Fibroblast of gingiva (primary cell): ENCODE measurements at regions not wholly inside any gene's neighbourhood (a gene's known extent, or its start where the extent isn't known, plus 50 kb on each side); places are given as distances from the start of the nearest gene placed in this dataset.
"Not testable (repeated sequence)": the region's sequence is repeated elsewhere in the genome, so short reads cannot be mapped to it uniquely, and the experiment has no call there.

Source experiments
- DNase-seq: peaks from one replicate; pipeline ENCODE4 v3.0.0-alpha.2; 2011; ENCODE audit warnings: low read depth

- DNase-seq: not testable (repeated sequence)
These were observed 136.9 kb upstream of the PLGLB2 start for GRCh38 chr2:87610974-87611373.

GRCh38 chr2:87611416-87611815 lies 136.5 kb upstream of the PLGLB2 start:
- DNase-seq: not testable (repeated sequence)

- not testable (repeated sequence) for DNase-seq
These were observed 135.9 kb upstream of the PLGLB2 start for GRCh38 chr2:87611956-87612355.

DNA sequence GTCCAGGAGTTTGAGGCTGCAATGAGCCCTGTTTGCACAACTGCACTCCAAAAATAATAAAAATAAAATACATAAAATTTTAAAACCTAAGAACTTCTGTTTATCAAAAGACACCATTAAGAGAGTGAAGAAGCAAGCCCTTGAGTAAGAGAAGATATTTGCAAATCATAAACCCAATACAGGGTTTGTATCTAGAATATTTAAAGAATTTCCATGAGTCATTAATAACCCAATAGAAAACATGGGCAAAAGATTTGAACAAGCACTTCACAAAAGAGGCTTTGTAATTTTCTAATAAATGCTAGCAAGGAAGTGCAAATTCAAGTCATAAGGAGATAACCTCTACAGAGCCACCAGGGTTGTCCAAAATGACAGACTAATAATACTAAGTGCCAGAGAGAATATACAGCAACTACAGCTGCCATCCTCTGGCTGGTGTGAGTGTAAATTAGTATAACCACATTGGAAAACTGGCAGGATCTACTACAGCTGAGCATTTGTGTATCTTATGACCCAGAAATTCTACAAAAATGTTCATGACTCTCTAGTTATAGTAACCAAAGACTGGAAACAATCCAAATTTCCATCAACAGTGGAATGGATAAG lies 133.0 kb upstream of the PLGLB2 start:
- DNase-seq: not testable (repeated sequence)

DNA sequence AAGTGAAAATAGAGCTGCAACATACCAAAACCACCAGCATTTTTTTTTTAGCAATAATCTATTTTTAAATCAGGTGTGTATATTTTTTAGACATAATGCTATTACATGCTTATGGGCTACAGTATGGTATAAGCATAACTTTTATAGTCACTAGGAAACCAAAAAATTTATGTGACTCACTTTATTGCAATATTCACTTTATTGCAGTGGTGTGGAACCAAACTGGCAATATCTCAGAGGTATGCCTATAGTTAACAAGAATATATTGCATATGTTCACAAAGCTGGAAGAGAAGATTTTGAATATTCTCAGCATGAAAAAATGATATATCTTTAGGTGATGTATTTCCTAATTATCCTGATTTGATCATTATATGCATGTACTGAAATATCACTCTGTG lies 128.8 kb upstream of the PLGLB2 start:
- DNase-seq: not testable (repeated sequence)

- DNase-seq: not testable (repeated sequence)
These were observed 126.7 kb upstream of the PLGLB2 start for GRCh38 chr2:87621139-87621538.

GRCh38 chr2:87622720-87623119 lies 125.2 kb upstream of the PLGLB2 start:
- not testable (repeated sequence) for DNase-seq

DNA sequence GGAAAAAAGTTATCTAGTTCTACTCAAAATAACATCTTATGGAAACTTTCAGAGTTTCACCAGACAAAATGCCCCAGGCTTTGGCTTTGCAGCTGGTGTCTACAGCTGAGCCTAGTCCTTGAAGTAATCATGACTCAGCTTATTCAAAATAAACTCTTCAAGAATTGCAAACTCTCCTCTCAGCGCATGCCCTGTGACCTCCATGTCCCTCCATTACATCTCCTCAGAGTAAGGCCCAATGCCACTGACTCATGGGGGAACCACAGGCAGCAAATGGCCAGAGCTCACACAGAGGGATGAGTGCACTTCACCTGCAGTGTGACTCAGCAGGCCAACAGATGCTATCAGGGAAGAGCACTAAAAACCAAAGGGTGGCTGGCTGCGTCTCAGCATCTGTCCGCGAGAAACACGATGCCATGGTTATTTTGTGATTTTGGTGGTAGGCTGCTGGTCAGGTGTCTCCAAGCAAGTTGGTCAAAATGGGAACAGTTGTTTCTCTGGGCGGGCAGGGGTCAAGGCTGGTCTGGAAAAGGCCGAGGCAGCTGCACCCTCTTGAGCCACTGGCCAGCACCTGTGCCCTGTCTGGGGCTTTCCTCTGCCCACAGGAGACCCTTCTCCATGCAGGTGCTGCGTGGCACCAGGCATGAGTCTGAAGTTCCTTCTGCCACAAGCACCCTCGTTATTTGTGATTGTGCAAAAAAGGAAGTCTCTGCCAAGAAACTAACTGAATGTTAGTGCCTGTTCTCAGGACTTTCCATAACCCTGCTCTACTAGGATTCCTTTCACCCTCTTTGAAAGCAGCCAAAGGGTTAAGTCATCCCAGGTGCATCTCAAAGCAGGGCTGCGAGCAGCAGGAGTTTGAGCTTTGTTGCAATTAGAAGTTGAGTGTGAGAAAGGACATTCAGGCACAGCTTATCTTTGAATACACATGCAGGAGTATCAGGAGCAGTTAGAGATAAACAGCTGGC lies 118.1 kb upstream of the PLGLB2 start:
- peak; percentile 85 for DNase-seq

- not testable (repeated sequence) for DNase-seq
These were observed 117.0 kb upstream of the PLGLB2 start for GRCh38 chr2:87630892-87631291.

DNA sequence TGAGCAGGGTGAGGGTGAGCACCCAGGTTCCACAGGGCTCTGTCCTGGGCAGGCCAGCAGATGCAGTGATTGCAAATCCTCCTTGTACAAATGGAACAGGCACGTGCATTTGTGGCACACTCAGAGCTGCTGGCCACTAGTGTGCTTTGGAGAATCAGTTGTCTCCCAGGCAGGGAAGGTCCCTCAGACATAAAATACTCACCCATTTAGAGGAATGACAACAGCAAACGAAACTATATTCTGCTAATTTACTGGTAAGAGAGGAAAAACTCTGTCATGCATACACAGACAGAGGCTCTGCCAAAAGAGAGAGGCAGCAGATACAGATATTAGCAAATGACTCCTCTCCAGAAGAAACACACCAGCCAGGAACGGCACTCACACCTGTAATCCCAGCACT lies 116.5 kb upstream of the PLGLB2 start:
- not testable (repeated sequence) for DNase-seq

GRCh38 chr2:87633287-87633963 lies 114.5 kb upstream of the PLGLB2 start:
- DNase-seq: not testable (repeated sequence)

DNA sequence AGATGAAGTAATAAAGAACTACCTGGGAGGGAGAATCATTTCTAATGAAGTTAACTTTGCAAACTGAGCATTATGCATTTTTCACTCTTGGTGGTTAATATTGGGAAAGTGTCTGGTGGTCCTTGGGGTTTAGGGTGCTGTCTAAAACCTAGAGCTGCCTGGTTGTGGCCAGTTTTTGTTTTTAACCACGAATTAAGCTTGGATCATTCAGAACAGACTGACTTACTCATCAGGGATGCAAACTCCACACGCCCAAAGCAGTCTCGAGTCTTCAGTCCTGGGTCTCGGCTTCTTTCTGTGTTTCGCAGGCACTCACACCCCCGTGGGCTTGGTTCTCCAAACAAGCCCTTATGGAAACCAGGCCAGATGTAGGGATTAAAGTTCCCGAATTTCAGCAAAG lies 113.8 kb upstream of the PLGLB2 start:
- DNase-seq: not testable (repeated sequence)

DNA sequence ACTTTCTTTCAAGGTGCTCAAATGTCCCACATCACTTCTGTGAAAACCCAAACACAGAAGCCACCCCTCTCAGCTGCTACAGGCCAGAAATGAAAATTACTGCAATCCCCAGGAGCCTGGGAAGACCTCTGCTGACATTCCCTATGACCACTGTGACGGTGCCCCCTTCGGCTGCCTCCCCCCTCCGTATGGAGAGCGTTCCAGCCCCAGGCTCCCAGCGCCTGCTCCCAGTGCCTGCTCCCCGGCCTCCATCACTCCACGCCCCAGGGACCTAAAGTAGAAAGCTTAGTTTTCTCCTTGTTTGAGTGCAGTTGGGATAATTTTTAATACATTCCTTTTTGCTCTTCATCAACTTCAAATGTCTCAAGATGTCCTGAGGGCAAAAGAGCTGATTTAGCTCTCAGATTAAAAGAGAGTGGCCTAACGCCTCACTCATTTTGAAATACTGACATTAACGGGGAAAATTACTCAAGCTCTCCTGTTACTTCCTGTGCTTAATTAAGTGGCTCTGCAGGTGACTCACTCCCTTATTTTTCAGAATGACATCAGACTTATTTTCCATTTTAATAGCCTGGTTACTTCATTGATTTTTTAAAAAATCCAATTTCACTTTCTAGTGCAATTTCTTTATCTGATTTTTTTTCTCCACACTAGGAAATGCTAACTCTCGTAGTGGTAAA lies 112.8 kb upstream of the PLGLB2 start:
- not testable (repeated sequence) for DNase-seq

DNA sequence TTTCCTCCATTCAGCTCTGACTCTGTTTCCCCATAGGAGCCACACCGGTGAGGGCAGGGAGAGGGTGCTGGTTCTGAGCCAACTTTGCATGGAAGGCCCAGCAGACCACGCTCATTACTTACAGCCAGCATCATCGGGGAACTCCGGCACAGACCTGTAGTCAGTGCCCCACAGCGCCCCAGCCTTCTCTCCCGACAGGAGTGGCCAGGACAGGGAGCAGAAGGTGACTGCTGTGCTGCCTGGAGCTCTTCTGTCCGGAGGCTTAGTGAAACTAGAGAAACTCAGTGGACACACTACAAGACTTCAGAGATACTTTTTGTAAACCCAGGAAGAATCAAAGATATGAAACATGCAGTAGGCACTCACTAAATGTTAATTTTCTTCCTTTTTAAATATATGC lies 111.6 kb upstream of the PLGLB2 start:
- DNase-seq: not testable (repeated sequence)

- not testable (repeated sequence) for DNase-seq
These were observed 111.2 kb upstream of the PLGLB2 start for GRCh38 chr2:87636735-87637134.

- DNase-seq: peak; percentile 15
These were observed 110.5 kb upstream of the PLGLB2 start for GRCh38 chr2:87637249-87637990.

GRCh38 chr2:87638114-87638807 lies 109.6 kb upstream of the PLGLB2 start:
- not testable (repeated sequence) for DNase-seq

DNA sequence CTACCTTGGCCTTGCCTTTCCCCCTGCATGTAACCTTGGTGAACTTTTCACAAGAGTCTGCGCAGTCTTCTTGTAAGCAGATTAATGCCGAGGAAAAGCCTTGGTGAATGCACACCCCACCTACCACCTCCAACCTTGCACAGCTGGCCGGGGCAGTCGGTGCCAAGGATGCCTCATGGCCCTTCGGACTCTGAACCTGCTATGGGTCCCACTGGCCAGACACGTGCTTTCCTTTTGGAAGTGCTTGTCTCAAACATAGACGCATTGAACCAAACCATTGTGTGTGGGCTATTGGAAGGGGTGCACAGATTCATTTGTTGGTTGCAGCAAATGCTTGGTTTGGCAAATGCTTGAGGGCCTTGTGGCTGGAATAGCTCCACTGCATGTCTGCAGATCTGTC lies 109.0 kb upstream of the PLGLB2 start:
- DNase-seq: not testable (repeated sequence)

- DNase-seq: not testable (repeated sequence)
These were observed 108.0 kb upstream of the PLGLB2 start for GRCh38 chr2:87639801-87640440.

DNA sequence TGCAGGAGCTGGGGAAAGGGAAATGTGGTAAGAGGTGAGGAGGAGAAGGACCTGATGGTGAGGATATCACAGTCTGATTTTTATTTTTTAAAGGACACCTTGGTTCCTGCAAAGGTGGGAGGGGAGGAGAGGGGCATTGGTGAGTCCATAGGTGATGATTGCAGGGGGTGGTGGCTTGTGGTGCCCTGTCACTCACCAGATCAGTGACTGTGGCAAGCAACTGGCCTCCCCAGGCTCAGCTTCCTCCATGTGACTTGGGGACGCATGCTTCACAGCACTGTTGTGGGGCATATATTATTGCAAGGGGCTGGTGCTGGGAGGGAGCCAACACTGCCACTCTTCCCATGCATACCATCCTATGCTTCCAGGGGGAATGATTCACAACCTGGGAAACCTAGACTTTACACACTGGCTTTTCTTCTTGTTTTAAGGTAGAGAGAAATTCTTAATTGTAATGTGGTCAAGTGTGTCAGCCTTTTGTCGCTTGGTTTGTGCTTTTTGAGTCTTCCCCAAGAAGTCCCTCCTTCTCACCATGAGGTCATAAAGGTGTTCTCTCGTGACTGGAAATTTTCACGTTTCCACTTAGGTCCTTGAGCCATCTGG lies 106.8 kb upstream of the PLGLB2 start:
- not testable (repeated sequence) for DNase-seq
